WERI-Rb-1 (cell line): ENCODE measurements at regions not wholly inside any gene's neighbourhood (a gene's known extent, or its start where the extent isn't known, plus 50 kb on each side); places are given as distances from the start of the nearest gene placed in this dataset.

Experiments used
- DNase-seq: peaks from one replicate; pipeline ENCODE4 v3.0.0-alpha.2; 2020
- H3K27ac ChIP-seq: fragments of 250-450 bp; sonication (Bioruptor Pico); 2 replicates; pipeline ENCODE4 v1.5.1; 2020; ENCODE audit warnings: mild to moderate bottlenecking, moderate library complexity
- H3K27me3 ChIP-seq: fragments of 250-450 bp; sonication (Bioruptor Pico); 2 replicates; pipeline ENCODE4 v1.5.1; 2021; ENCODE audit warnings: mild to moderate bottlenecking, low read depth, moderate library complexity; ENCODE audit not compliant: insufficient read depth, severe bottlenecking
- H3K36me3 ChIP-seq: fragments of 250-450 bp; sonication (Bioruptor Pico); 2 replicates; pipeline ENCODE4 v1.5.1; 2020; ENCODE audit warnings: mild to moderate bottlenecking, moderate library complexity
- H3K4me3 ChIP-seq: 2 replicates; pipeline ENCODE4 v1.5.1; 2011; ENCODE audit warnings: low read depth, mild to moderate bottlenecking, control low read depth, low read length
- H3K9me3 ChIP-seq: fragments of 250-450 bp; sonication (Bioruptor Pico); 2 replicates; pipeline ENCODE4 v1.5.1; 2021; ENCODE audit warnings: mild to moderate bottlenecking, moderate library complexity; ENCODE audit not compliant: severe bottlenecking
- CTCF ChIP-seq: IDR thresholded peaks from 2 replicates; pipeline ENCODE4 v1.5.1; 2011; ENCODE audit warnings: low read depth, mild to moderate bottlenecking, control low read depth, inconsistent platforms, low read length

GRCh38 chr1:22248746-22249145 lies 105.8 kb upstream of the WNT4 start:
- Histone ChIP-seq H3K9me3 (no peaks in the 10 kb centered on the region), H3K4me3 (no peak overlapping the region), H3K27ac (no peak overlapping the region), H3K36me3 (no peaks in the 10 kb centered on the region), H3K27me3 (no peaks in the 10 kb centered on the region)
- no peak for DNase-seq
- no peak for TF ChIP-seq CTCF

- no peak overlapping the region for H3K27ac ChIP-seq
- DNase-seq, result no peak
- no peaks in the 10 kb centered on the region for H3K27me3 ChIP-seq
- no peak for TF ChIP-seq CTCF
- H3K4me3 ChIP-seq, result no peak overlapping the region
- no peaks in the 10 kb centered on the region for H3K9me3 ChIP-seq
- no peaks in the 10 kb centered on the region for H3K36me3 ChIP-seq
Observed at GRCh38 chr1:22249928-22250680, 107.2 kb upstream of the WNT4 start.

GRCh38 chr1:22250724-22251123 lies 107.8 kb upstream of the WNT4 start:
- H3K27ac ChIP-seq, result no peak overlapping the region
- H3K36me3 ChIP-seq, result no peaks in the 10 kb centered on the region
- no peak overlapping the region for H3K4me3 ChIP-seq
- H3K27me3 ChIP-seq, result no peaks in the 10 kb centered on the region
- TF ChIP-seq CTCF, result no peak
- no peak for DNase-seq
- H3K9me3 ChIP-seq, result no peaks in the 10 kb centered on the region

- H3K4me3 ChIP-seq, result no peak overlapping the region
- DNase-seq, result no peak
- H3K27me3 ChIP-seq, result no peaks in the 10 kb centered on the region
- H3K36me3 ChIP-seq, result no peaks in the 10 kb centered on the region
- no peak for TF ChIP-seq CTCF
- no peak overlapping the region for H3K27ac ChIP-seq
- H3K9me3 ChIP-seq, result no peaks in the 10 kb centered on the region
Observed at GRCh38 chr1:22252251-22252650, 109.4 kb upstream of the WNT4 start.

- Histone ChIP-seq H3K27ac (no peak overlapping the region), H3K36me3 (no peaks in the 10 kb centered on the region), H3K27me3 (no peaks in the 10 kb centered on the region), H3K9me3 (no peaks in the 10 kb centered on the region), H3K4me3 (no peak overlapping the region)
- no peak for TF ChIP-seq CTCF
- no peak for DNase-seq
Observed at GRCh38 chr1:22253012-22253790, 110.3 kb upstream of the WNT4 start.
